NCI-H1092 (cell line): ENCODE measurements at regions not wholly inside any gene's neighbourhood (a gene's known extent, or its start where the extent isn't known, plus 50 kb on each side); places are given as distances from the start of the nearest gene placed in this dataset.

Source experiments
- DNase-seq: peaks from one replicate; lab custom pipeline; 2025; lab: John Stamatoyannopoulos, UW

- no peak for DNase-seq
Observed at GRCh38 chr7:91323626-91324158, 59.5 kb downstream of the FZD1 start.

- DNase-seq: no peak
Observed at GRCh38 chr7:91324663-91325062, 60.4 kb downstream of the FZD1 start.

DNA sequence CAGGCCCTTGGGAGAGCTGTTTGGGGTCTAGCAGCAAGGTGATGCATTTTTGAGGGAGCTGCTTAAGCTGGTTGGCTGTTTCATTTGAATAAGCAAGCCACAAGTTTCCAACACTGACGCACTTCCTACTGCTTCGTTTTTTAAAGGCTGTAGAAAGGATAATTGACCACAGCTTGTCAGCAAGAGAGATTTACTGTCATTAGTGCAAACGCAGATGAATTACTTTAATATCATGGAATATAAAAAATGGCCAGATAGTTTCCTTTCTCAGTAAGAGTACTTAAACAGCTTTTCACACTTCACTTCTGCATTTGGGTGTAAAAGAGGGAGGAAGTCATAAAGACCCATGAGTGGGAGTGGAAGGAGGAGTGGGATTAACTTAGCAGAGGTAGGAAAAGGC is 61.5 kb downstream of the FZD1 start:
- DNase-seq: no peak

DNA sequence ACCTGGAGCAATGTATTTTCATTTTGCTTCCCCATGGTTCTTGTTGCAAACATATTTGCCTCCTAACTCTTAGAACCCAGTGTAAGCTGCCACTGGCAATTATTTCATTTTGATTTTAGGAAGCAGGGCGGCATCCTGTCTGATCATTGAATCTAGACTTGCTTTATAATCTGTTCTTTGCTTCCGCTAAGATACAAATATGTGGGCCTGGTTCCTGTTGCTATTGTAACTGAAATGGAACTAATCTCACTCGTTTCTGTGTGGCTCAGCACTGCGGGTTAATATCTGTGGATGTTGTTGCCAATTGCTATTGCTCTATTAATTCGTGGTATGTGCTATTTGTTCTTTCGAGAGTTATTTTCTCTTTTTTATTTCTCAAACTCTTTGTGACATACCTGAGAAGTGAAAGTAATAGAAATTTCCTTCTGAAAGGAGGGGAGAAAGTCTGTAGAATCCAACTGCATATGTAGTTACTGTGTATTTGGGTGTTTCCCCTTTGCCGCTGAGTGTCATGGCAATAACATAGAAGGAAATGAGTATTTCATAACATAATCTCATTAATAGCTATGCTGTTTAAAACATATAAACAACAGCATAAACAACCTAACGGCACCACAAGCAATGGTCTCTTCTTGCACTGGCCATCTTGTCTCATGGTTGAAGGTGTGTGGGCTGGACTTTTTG is 62.4 kb downstream of the FZD1 start:
- no peak for DNase-seq

GRCh38 chr7:91327346-91327745 is 63.1 kb downstream of the FZD1 start:
- no peak for DNase-seq

DNA sequence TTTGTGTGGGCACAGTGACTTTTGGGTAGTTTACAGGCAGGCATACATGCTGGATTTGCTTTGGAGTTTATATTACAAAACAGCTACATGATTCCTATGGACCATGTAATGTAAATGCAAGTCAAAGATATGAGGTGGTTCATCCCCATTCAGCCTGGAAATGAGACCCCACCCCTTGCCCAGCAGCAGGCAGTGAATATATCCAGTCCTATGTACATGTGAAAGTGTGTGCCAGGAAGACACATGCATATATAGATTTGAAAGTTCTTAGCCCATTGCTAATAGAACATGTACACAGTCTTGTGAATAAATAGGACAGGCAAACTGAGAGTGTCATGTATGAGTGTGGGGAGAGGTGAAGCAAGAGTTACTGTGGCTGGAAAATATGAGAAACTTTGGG is 65.3 kb downstream of the FZD1 start:
- no peak for DNase-seq

DNA sequence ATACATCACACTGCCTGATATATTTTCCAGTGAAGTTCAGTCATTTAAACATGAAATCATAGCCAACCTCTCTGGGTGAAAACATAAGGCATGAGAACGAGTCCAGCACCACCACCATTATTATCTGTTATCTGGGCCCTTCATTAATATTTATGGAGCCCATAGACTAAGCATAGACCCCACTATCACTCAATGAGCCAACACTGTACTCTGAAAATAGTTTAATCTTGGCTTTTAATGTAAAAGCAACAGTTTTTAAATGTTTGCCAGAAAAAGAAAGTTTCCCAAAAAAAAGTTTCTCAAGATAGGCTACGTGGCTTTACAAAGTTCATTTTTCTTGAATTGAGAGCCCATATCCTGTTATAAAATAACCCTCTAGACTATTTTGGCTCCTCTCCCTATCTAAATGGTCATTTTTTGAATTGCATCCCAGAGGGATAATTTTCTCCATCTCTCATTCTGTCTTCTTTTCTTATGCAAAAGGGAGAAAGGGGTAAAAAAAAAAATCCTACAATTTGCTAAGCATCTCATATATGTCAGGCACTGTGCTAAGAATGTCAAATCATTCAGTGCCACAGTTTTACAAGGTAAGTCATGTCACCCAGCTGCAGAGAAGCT is 66.1 kb downstream of the FZD1 start:
- DNase-seq: no peak

DNA sequence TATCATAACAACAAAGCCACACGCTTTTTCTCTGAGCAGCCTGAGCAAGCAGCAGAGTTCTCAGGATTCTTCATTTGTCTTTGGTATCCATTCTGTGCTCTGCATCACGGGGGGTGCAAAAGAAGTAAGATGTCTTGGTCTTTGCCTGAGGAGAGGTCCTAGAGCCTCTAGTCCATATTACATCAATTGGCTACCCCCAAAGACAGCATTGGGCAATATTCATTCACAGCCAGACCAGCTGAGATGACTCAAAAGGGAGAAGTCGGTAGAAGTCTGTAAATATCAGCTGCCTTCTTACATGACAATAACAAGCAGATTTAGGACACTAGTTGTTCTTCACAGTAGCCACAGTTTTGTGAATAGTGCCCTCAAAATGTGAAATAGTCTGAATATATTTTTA is 66.6 kb downstream of the FZD1 start:
- DNase-seq: no peak

DNA sequence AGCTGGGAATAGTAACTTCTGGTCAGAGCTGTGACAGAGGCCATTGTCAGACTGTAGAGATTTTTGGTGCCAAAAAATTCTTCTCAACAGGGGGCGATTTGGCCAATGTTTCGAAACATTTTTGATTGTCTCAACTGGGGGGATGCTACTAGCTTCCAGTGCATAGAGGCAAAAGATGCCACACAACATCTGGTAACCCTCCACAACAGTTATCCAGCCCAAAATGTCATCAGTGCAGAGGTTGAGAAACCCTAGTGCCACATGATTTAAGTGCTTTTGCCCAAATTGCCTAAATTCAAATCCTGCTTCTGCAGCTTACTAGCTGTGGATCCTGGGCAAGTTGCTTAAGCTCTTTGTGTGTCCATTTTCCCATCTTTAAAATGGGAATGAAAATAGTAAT is 71.9 kb downstream of the FZD1 start:
- DNase-seq: no peak

DNA sequence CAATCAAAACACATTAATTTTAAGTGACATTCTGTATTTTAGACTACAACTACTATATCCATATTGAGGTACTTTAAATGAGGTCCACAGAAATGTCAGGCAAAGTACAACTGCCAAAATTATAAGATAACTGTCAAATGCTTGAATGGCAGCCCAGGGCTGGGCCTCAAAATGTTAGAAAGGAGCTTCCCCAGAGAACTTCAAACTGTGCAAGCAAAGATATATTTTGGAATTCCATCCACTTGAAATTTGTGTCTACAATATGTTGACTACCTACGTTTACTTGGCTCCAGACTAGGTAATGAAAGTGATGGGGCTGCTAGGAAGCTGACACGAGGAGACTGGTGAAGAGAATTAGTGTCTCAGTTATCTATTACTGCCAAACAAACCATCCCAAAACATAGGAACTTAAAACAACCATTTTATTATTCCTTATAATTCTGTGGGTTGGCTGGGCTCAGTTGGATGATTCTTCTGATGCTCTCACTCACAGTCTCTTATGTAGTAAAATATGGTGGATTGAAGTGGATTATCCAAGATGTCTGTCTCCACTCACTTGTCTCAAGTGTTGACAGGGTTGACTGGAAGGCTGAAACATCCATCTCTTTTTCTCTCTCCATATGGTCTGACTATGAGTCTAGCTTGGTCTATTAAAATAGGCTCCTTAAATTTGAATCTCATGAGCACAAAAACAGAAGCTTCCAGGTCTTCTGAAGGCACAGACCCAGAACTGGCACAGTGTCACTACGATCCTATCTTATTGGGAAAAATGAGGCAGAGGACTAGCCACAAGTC is 74.2 kb downstream of the FZD1 start:
- DNase-seq: no peak

DNA sequence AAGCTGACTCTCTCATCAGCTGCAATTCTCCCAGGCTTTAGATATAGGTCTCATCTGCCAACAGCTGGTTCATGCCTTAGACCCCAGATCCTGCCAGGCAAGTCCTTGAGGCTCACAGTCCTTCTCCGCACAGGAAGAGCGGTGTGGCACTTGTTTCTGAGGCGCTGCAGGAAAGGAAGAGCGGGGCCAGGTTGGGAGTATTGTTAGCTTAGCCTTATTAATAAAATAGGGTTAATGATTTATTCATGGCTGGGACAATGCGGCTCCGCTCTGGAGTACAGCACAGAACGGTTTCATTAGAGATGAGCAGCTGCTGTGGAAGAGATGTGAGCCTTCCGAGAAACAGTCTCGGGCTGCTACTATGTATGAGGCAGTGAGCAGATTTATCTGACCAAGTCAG is 78.1 kb downstream of the FZD1 start:
- DNase-seq: no peak

DNA sequence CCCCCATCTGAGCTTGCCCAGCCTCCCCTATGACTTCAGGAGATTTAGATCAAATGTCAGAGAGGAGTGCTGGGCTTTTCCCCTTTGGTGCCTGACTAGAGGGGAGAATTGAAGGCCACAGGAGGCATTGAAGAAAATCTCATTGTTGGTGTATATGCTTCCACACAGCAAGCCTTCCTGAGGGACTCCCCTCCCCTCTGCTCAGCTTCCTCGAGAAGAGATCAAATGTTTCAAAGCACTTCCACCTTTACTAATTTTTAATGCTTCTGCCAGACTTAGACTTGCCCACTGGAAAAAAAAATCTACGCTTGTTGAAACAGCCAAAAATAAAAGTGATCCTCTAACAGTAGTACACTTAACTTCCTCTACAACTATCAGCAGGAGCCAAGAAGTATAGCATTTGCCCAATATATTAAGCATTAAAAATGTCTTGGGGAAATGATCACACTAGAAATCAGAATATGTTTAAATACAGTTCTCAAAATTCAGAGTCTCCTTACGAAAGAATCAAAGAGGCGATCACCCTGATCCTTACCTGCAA is 79.3 kb downstream of the FZD1 start:
- no peak for DNase-seq

GRCh38 chr7:91343996-91344629 is 79.9 kb downstream of the FZD1 start:
- no peak for DNase-seq

- no peak for DNase-seq
Observed at GRCh38 chr7:91344911-91345310, 80.7 kb downstream of the FZD1 start.

DNA sequence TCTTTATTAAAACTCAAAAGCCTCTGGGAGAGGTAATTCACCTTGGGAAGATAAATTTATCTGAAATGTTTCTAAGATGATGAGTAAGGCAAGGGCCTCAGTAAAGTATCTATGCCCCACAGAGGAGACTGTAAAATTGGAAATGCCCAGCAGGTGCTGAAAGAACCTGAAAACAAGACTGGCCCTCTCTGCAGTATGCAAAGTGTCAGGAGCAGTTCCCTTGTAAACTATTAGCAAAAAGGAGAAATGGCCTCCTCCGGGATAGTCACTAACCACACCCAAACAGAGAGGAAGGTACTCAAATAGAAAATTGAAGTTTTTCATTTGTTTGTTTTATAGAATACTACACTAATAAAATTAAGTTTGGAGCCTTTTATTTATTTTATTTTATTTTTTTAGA is 81.2 kb downstream of the FZD1 start:
- DNase-seq: no peak

DNA sequence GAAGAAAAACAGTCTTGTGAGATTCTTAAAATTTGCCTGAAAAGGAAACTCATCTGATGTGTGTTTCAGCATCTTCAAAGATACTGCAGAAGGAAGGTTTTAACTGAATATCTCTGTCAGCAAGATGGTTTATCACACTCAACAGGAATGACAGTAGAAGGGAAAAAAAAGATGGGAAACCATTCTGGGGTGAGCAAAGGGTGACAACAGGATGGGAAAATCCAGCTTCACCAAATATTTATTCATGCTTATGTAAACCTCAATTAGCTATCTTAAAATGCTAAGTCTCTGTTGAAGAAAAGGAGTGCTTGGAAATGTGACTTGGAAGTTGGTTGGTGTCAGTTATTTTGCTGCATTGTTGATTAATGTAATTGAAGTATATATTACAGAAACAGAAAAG is 82.2 kb downstream of the FZD1 start:
- no peak for DNase-seq

- no peak for DNase-seq
Observed at GRCh38 chr7:91347290-91347689, 83.1 kb downstream of the FZD1 start.

DNA sequence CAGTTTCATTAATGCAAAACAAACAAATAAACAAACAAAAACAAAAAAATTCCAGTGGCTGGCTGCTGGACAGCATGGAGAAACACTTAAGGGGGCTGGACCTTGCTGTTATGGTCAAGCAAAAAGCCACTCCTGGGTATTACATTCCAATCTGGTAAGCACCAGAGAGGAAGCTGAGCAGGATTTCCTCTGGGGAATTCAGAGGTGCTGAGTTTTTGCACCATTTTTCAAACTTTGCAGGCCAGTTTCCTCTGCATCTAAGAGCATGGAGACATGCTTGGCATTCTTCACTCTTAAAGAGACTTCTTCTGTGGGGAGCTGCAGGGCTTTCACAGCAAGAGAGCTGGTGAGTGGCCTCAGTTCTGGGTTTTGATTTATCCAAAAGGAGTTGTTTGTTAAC is 84.5 kb downstream of the FZD1 start:
- no peak for DNase-seq

GRCh38 chr7:91351374-91351773 is 87.1 kb downstream of the FZD1 start:
- DNase-seq: no peak

- no peak for DNase-seq
Observed at GRCh38 chr7:91352091-91352490, 87.9 kb downstream of the FZD1 start.

GRCh38 chr7:91353848-91354247 is 89.6 kb downstream of the FZD1 start:
- no peak for DNase-seq

GRCh38 chr7:91355695-91356435 is 91.6 kb downstream of the FZD1 start:
- DNase-seq: no peak
